AML-193 (cell line): ENCODE measurements at regions not wholly inside any gene's neighbourhood (a gene's known extent, or its start where the extent isn't known, plus 50 kb on each side); places are given as distances from the start of the nearest gene placed in this dataset.

ENCODE experiments used
- DNase-seq, 2 experiments: peaks; one replicate each; lab custom pipeline; 2025; lab: John Stamatoyannopoulos, UW

- DNase-seq = no peak
Observed at GRCh38 chr4:24637173-24637572, 52.8 kb upstream of the DHX15 start.

- DNase-seq = no peak
Observed at GRCh38 chr4:24638396-24638875, 54.1 kb upstream of the DHX15 start.

- DNase-seq = no peak
Observed at GRCh38 chr4:24639714-24640113, 55.4 kb upstream of the DHX15 start.

GRCh38 chr4:24640366-24640765, 56.0 kb upstream of the DHX15 start:
- DNase-seq = no peak

- no peak for DNase-seq
Observed at GRCh38 chr4:24642981-24643547, 58.7 kb upstream of the DHX15 start.

- no peak for DNase-seq
Observed at GRCh38 chr4:24643774-24644520, 59.6 kb upstream of the DHX15 start.

- no peak for DNase-seq
Observed at GRCh38 chr4:24644983-24645764, 60.8 kb upstream of the DHX15 start.

GRCh38 chr4:24645765-24646550, 61.6 kb upstream of the DHX15 start:
- DNase-seq = no peak

GRCh38 chr4:24646798-24647460, 62.6 kb upstream of the DHX15 start:
- DNase-seq = no peak

GRCh38 chr4:24650849-24651640, 66.7 kb upstream of the DHX15 start:
- no peak for DNase-seq

- no peak for DNase-seq
Observed at GRCh38 chr4:24655326-24655725, 71.0 kb upstream of the DHX15 start.

GRCh38 chr4:24655971-24656370, 71.6 kb upstream of the DHX15 start:
- no peak for DNase-seq

GRCh38 chr4:24656906-24657305, 72.6 kb upstream of the DHX15 start:
- no peak for DNase-seq

GRCh38 chr4:24657768-24658617, 73.6 kb upstream of the DHX15 start:
- DNase-seq = peak; percentile 8

- no peak for DNase-seq
Observed at GRCh38 chr4:24659241-24659961, 75.0 kb upstream of the DHX15 start.

- DNase-seq = no peak
Observed at GRCh38 chr4:24662056-24662455, 77.7 kb upstream of the DHX15 start.

- no peak for DNase-seq
Observed at GRCh38 chr4:24662542-24662941, 78.2 kb upstream of the DHX15 start.

GRCh38 chr4:24664956-24665355, 80.6 kb upstream of the DHX15 start:
- no peak for DNase-seq

GRCh38 chr4:24666316-24666715, 82.0 kb upstream of the DHX15 start:
- no peak for DNase-seq
